Right lobe of liver (tissue), 6 donors: ENCODE measurements at regions not wholly inside any gene's neighbourhood (a gene's known extent, or its start where the extent isn't known, plus 50 kb on each side); places are given as distances from the start of the nearest gene placed in this dataset.
"Not testable (repeated sequence)": the region's sequence is repeated elsewhere in the genome, so short reads cannot be mapped to it uniquely, and the experiment has no call there.

ENCODE experiments used
- ATAC-seq, 4 donors: fragments of 200-7000 bp; cut with Tn5 transposase; one replicate each; pipeline ENCODE4 v1.9.1; 2020; ENCODE audit warnings: mild to moderate bottlenecking in 4 of 4, moderate library complexity in 4 of 4
- DNase-seq, 3 donors: peaks; one replicate each; pipeline ENCODE4 v3.0.0-alpha.2; 2020
- H3K27ac ChIP-seq, 3 donors: fragments of 200-600 bp; one replicate each; pipeline ENCODE4 v1.8.0; 2022
- H3K27me3 ChIP-seq, 2 donors: fragments of 200-600 bp; one replicate each; pipeline ENCODE4 v1.8.0; 2022
- H3K36me3 ChIP-seq, 4 donors: fragments of 200-600 bp; sonication (generic) in 1 of 4; one replicate each; pipeline versions ENCODE4 v1.5.1 to v1.8.0; 2017 to 2022; ENCODE audit warnings: control low read depth in 1 of 4
- H3K4me1 ChIP-seq, 4 donors: fragments of 200-600 bp; sonication (generic) in 1 of 4; one replicate each; pipeline versions ENCODE4 v1.5.1 to v1.8.0; 2017 to 2022; ENCODE audit warnings: control low read depth in 1 of 4
- H3K4me3 ChIP-seq, 3 donors: fragments of 200-600 bp; one replicate each; pipeline ENCODE4 v1.8.0; 2022
- H3K9me3 ChIP-seq, 4 donors: fragments of 200-600 bp; sonication (generic) in 1 of 4; one replicate each; pipeline versions ENCODE4 v1.5.1 to v1.8.0; 2017 to 2022; ENCODE audit warnings: control low read depth in 1 of 4
- CTCF ChIP-seq, 4 donors: fragments of 200-600 bp in 3 of 4; fragments of 450-650 bp in 1 of 4; IDR thresholded peaks; one replicate each; pipeline versions ENCODE4 v1.5.1 to v1.8.0; 2016 to 2022; ENCODE audit warnings: antibody characterized with exemption in 4 of 4, mild to moderate bottlenecking in 2 of 4
- WGBS: methylation state at CpG from one replicate; pipeline ENCODE4 v1.1.6; 2018; ENCODE audit warnings: low coverage, low lambda C conversion rate; ENCODE audit not compliant: insufficient coverage; ENCODE audit errors: missing lambda C conversion rate; 5-methylcytosine and 5-hydroxymethylcytosine counted together
- intact Hi-C, 2 donors: fragments of 100-400 bp; cut with DNase I; formaldehyde crosslinking; loops; one replicate each; pipeline versions ENCODE4 v1.11.2 to v1.14.1; 2022
- donor health status: DM: no; HTN: yes; CAD: no.
- donor health status: DM: no; HTN: no; CAD: no.
- donor health status: DM: no; HTN: no; CAD: no.
- donor health status: DM: no; HTN: yes; CAD: no.
- donor health status: DM: no; HTN: yes; CAD: no.

DNA sequence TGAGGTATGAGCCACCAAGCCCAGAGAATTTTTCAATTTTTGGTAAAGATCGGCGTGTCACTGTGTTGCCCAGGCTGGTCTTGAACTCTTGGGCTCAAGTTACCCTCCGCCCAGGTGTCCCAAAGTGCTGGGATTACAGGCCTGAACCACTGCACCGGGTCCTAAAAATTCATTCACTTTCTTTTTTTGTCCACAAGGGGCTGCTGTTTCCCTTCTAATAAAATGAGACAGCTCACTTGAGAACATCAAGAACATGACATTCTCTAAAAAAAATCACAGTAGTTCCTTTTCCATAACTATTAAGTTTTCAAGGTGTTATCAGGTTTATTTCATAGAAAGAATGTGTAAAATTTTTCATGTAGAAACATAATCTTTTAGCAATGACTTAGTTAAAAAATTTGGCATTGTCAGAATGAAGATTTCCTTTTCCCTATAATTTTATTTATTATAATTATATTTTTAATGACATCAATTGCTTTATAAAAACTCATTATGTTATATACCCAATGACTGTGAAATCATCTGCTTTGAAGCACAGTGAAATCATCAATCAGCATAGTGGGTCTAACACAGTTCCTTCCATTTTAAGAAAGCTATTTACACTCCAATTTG lies 1723.8 kb upstream of the DEFB115 start:
- 46% methylated on average over 4 of the region's 4 CpGs for WGBS
- ATAC-seq, H3K9me3 ChIP-seq, DNase-seq, H3K27me3 ChIP-seq, H3K4me3 ChIP-seq, H3K27ac ChIP-seq, H3K36me3 ChIP-seq, intact Hi-C loops, H3K4me1 ChIP-seq: not testable (repeated sequence)
- peak in 3 of 4 donors; percentile 19 to 42 (median 33) for TF ChIP-seq CTCF (IDR thresholded peaks at IDR 0.05)

GRCh38 chr20:29566901-29567635 lies 1690.4 kb upstream of the DEFB115 start:
- H3K27ac ChIP-seq, ATAC-seq, H3K27me3 ChIP-seq, H3K9me3 ChIP-seq, H3K36me3 ChIP-seq, intact Hi-C loops, H3K4me3 ChIP-seq, DNase-seq, H3K4me1 ChIP-seq: not testable (repeated sequence)
- 67% methylated on average over 17 of the region's 44 CpGs for WGBS

DNA sequence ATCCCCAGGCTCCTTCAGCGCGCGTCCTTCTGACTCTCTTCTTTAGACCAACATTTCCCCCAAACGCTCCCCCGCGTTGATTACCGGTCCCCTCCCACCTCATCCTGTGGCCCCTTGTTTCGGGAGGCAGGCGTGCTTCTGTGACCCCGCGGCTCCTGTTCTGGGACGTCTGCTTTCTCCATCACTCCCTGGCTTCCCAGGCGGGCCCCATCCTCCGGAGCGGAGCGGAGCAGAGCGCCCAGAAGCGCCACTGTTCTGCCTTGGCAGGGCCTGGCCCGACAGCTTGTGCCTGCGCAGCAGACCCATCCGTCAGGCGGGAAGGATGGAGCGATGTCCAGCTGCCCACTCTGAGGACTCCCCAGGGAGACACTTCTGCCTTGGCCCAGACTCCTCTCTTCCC lies 1689.8 kb upstream of the DEFB115 start:
- H3K4me3 ChIP-seq, H3K27ac ChIP-seq, DNase-seq, intact Hi-C loops, H3K4me1 ChIP-seq, H3K9me3 ChIP-seq, H3K36me3 ChIP-seq, ATAC-seq, H3K27me3 ChIP-seq: not testable (repeated sequence)
- WGBS: 47% methylated on average over 19 of the region's 23 CpGs

DNA sequence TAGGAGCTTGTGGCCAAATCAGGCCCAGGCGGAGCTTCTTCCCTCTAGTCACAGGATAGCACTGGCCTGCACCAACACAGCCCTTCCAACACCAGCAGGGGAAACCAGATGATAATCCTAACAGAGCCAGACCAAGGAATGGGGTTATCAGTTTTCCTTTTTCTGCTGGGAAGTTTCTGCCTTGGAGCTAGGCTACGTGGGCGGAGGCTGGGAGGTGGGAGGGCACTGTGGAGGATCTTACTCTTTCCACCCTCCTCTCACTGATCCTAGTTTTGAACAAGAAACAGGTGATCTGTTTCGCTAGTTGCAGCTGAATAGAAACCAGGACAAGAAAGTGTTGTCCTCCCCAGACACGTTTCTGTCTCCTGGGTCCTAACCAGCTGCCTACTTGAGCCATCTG lies 1687.3 kb upstream of the DEFB115 start:
- DNase-seq, H3K4me1 ChIP-seq, H3K4me3 ChIP-seq, intact Hi-C loops, H3K27me3 ChIP-seq, ATAC-seq, H3K36me3 ChIP-seq, H3K27ac ChIP-seq, H3K9me3 ChIP-seq: not testable (repeated sequence)
- 32% methylated on average over 2 of the region's 5 CpGs for WGBS

GRCh38 chr20:29589530-29589929 lies 1667.9 kb upstream of the DEFB115 start:
- intact Hi-C loops, H3K36me3 ChIP-seq, H3K4me1 ChIP-seq, DNase-seq, ATAC-seq, H3K27me3 ChIP-seq, H3K9me3 ChIP-seq, H3K27ac ChIP-seq, H3K4me3 ChIP-seq: not testable (repeated sequence)
- WGBS: 66% methylated on average over 2 of the region's 2 CpGs

DNA sequence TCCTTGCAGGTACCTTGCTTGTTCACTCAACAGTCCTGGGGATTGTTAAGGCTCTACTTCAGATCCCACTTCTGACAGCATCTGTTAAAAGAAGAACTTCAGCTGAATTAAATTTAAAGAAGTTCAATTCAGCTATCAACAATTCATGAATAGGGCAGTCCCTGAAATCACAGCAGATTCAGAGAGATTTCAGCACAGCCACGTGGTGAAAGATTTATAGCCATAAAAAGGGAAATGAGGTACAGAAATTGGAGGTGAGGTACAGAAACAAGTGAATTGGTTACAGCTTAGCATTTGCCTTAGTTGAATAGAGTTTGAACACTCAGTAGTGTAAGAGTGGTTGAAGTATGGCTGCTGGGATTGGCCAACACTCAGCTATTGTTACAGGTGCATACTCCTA lies 1653.3 kb upstream of the DEFB115 start:
- H3K27ac ChIP-seq, intact Hi-C loops, DNase-seq, H3K9me3 ChIP-seq, ATAC-seq, H3K36me3 ChIP-seq, H3K4me1 ChIP-seq, H3K27me3 ChIP-seq, H3K4me3 ChIP-seq: not testable (repeated sequence)
- 0% methylated on average over 1 of the region's 1 CpG for WGBS

DNA sequence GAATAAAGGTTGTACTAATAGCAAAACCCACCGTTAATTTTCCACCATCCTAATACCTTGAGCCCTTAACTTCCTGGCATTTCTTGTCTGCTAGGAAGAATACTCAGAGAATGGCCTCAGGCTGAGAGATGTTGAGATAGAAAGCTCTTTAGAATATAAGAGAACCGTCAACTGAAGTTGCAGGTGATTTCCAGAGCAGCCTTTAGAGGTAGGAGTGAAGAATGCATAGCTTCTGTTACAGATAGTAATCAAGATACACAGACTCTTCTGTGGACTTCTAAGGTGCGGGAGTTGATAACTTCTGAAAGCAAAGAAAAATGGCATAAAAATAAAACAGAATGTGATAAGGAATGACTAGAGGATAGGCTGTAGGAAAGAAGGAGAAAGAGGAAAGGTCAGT lies 1651.3 kb upstream of the DEFB115 start:
- H3K4me1 ChIP-seq, ATAC-seq, H3K4me3 ChIP-seq, H3K9me3 ChIP-seq, H3K27ac ChIP-seq, H3K27me3 ChIP-seq, H3K36me3 ChIP-seq, DNase-seq, intact Hi-C loops: not testable (repeated sequence)
- WGBS: 30% methylated on average over 3 of the region's 3 CpGs

GRCh38 chr20:29629395-29629794 lies 1628.1 kb upstream of the DEFB115 start:
- H3K36me3 ChIP-seq, DNase-seq, H3K4me3 ChIP-seq, H3K27ac ChIP-seq, H3K9me3 ChIP-seq, H3K4me1 ChIP-seq, H3K27me3 ChIP-seq, ATAC-seq, intact Hi-C loops: not testable (repeated sequence)
- 76% methylated on average over 1 of the region's 1 CpG for WGBS
